Cardiac muscle cell (in vitro differentiated cells and primary cell): ENCODE measurements at regions not wholly inside any gene's neighbourhood (a gene's known extent, or its start where the extent isn't known, plus 50 kb on each side); places are given as distances from the start of the nearest gene placed in this dataset.

Experiments used
- DNase-seq, 2 donors: peaks; one replicate each; pipeline versions ENCODE4 v3.0.0 to v3.0.0-alpha.2; 2010 to 2017; ENCODE audit warnings: low read depth in 1 of 2, low spot score in 1 of 2
- H3K27ac ChIP-seq: fragments of 200-600 bp; sonication (generic); 2 replicates; pipeline ENCODE4 v1.5.1; 2016
- H3K27me3 ChIP-seq: fragments of 200-600 bp; sonication (generic); 2 replicates; pipeline ENCODE4 v1.6.0; 2016; ENCODE audit warnings: control low read depth
- H3K36me3 ChIP-seq: fragments of 200-600 bp; sonication (generic); 2 replicates; pipeline ENCODE4 v1.5.1; 2016; ENCODE audit warnings: control low read depth
- H3K4me1 ChIP-seq: fragments of 200-600 bp; sonication (generic); 2 replicates; pipeline ENCODE4 v1.8.1; 2017; ENCODE audit warnings: low read depth, mild to moderate bottlenecking, mixed run types
- H3K4me3 ChIP-seq: fragments of 200-600 bp; sonication (generic); 2 replicates; pipeline ENCODE4 v1.5.1; 2016; ENCODE audit warnings: mild to moderate bottlenecking
- H3K9me3 ChIP-seq: fragments of 200-600 bp; sonication (generic); 2 replicates; pipeline ENCODE4 v1.5.1; 2017; ENCODE audit warnings: low read depth, mild to moderate bottlenecking, control low read depth
- TF ChIP-seq, protein P1 (sequence below): IDR thresholded peaks from 2 replicates; pipeline ENCODE4 v1.5.1; 2012; ENCODE audit warnings: low read depth, mild to moderate bottlenecking, low read length

DNA sequence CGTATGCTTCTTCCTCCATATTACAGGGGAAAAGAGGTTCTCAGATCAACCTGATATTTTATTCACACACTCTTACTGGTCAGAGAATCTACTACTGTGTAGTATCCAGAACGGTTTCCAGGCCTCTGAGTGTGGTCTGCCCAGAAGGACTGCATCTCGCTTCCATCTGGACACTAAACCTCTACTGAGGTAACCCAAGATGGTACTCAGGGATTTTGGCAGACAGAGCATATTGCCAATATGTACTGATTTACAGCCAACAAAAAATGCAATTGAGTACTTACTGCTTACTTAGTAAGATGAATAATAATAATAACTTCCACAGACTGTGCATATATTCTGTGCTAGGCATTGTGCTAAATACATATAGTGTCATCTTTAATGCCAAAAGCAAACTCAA, 55.8 kb downstream of the CYRIA start:
- DNase-seq: no peak
- Histone ChIP-seq H3K27me3 (no peaks in the 10 kb centered on the region), H3K4me1 (peaks cover 13% of the 10 kb centered on the region), H3K27ac (no peak overlapping the region), H3K36me3 (no peaks in the 10 kb centered on the region), H3K9me3 (no peaks in the 10 kb centered on the region), H3K4me3 (no peak overlapping the region)
- TF ChIP-seq, protein P1, sequence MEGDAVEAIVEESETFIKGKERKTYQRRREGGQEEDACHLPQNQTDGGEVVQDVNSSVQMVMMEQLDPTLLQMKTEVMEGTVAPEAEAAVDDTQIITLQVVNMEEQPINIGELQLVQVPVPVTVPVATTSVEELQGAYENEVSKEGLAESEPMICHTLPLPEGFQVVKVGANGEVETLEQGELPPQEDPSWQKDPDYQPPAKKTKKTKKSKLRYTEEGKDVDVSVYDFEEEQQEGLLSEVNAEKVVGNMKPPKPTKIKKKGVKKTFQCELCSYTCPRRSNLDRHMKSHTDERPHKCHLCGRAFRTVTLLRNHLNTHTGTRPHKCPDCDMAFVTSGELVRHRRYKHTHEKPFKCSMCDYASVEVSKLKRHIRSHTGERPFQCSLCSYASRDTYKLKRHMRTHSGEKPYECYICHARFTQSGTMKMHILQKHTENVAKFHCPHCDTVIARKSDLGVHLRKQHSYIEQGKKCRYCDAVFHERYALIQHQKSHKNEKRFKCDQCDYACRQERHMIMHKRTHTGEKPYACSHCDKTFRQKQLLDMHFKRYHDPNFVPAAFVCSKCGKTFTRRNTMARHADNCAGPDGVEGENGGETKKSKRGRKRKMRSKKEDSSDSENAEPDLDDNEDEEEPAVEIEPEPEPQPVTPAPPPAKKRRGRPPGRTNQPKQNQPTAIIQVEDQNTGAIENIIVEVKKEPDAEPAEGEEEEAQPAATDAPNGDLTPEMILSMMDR: no peak

DNA sequence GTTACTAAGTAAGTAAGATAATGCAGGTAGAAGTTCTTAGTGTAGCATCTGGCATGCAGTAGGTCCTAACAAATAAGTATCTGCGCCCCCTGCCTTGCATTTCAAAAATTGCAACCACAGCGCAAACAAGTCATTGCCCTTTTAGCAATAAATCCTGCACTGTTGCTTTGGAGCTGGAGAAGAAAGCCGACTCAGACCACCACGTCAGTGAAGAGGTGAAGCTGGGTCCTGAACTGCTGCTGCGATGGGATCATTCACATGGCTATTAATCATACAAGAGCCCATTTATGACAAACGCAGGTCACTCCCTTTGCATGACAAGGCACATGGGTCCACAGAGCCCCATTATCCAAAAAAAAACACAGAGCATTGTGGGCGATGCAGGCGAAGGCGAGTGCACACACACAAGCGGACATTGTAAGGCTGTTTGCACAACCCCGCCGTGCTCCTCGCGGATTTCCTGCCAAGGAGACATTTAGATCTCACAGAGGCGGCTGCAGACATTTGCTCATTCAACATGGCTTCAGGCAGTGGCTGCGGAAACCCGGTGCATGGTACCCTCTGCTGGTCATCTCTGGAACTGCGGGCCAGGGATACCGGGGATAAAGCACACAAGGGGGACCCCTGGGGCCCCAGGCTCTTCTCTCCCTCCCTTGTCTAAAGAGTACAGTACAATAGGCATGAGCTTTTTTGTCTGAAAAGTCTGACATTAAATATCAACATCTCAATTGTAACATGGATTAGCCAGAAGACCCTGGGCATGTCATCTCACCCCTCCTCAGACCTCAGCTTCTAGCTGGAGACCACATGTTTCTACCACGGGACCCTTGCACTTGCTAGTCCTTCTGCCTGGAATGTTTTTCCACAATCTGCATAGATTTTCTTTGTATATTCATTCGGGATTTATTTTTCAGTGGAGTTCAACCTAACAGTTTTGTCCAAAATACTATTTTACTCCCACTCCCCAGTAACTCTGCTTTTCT, 56.7 kb downstream of the CYRIA start:
- no peak overlapping the region for H3K27ac ChIP-seq
- DNase-seq: peak; percentile 82 to 85

DNA sequence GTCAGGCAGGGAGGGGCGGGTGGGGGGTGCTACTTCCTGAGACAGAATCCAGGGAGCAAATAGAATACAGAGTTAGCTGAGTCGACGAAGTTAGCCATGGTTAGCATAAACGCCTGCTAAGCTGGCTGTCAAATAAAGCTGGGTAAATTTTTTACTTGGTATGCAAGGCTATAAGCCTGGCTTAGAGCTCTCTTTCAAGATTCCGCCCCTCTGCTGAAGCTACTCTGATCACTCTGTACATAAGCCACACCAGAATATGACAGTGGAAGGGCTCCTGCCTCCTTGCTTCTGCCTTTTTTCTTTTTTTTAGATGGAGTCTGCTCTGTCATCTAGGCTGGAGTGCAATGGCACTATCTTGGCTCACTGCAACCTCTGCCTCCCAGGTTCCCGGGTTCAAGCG, 58.3 kb downstream of the CYRIA start:
- Histone ChIP-seq H3K9me3 (no peaks in the 10 kb centered on the region), H3K4me1 (peaks cover 13% of the 10 kb centered on the region), H3K27ac (no peak overlapping the region), H3K27me3 (no peaks in the 10 kb centered on the region), H3K4me3 (no peak overlapping the region), H3K36me3 (no peaks in the 10 kb centered on the region)
- no peak for DNase-seq
- TF ChIP-seq, protein P1: no peak

More for the DNA sequence above, 56.7 kb downstream of the CYRIA start:
- Histone ChIP-seq H3K4me1 (peaks cover 13% of the 10 kb centered on the region), H3K4me3 (peak overlapping the region; percentile 25), H3K36me3 (no peaks in the 10 kb centered on the region), H3K27me3 (no peaks in the 10 kb centered on the region), H3K9me3 (no peaks in the 10 kb centered on the region)
- TF ChIP-seq, protein P1: peak; percentile 98

DNA sequence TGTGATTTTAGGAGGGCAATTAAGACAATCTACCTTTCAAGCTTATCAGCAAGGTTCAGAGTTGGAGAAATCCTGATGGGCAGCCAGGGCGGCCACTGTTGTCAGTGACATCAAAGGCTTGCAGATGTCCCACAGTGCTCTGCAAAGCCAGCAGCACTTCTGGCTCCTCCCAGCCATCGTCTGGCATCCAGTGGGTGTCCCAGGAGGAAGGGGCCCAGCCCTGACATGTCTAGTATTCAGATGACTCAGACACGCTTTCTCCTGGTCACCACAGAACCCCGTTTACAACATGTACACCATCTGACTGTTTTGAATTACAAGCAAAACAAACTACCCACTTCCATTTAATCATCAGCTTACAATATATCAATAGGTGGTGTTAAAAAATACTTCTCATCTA, 61.4 kb downstream of the CYRIA start:
- H3K27me3 ChIP-seq: no peaks in the 10 kb centered on the region
- no peak overlapping the region for H3K4me3 ChIP-seq
- no peaks in the 10 kb centered on the region for H3K36me3 ChIP-seq
- no peaks in the 10 kb centered on the region for H3K9me3 ChIP-seq
- TF ChIP-seq, protein P1: no peak
- H3K27ac ChIP-seq: peak overlapping the region; percentile 19
- peaks cover 13% of the 10 kb centered on the region for H3K4me1 ChIP-seq
- no peak for DNase-seq

DNA sequence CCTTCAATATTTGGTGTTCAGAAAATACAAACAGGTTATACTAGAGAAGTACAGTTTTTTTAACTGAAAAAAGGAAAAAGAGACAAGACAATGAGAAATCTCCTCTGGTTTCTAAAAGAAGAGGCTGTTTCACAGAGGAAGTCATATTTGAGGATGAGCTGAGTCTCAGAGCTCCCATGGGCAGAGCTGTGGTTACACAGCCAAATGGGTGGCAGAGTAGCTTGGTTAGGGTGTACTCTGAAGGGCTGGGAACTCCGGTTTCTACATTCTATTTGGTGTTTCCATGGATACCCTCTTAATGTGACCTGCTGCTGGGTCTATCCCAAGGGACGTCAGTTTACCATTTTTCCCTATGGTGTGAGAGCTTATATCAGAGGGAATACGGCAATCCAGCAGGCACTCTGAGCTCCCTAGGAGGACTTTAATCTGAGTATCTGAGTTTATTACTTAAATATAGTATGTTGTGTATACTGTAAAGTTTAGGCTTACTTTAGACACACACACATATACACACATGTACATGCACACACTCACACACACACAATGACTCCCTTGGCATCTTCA, 74.2 kb downstream of the CYRIA start:
- DNase-seq: no peak
- H3K36me3 ChIP-seq: no peaks in the 10 kb centered on the region
- TF ChIP-seq, protein P1: no peak

More for the DNA sequence above, 74.2 kb downstream of the CYRIA start:
- Histone ChIP-seq H3K9me3 (no peaks in the 10 kb centered on the region), H3K4me1 (peaks cover 10% of the 10 kb centered on the region), H3K27ac (no peak overlapping the region), H3K27me3 (no peaks in the 10 kb centered on the region), H3K4me3 (no peak overlapping the region)
